ENCODE measurements at regions not wholly inside any gene's neighbourhood (a gene's known extent, or its start where the extent isn't known, plus 50 kb on each side); places are given as distances from the start of the nearest gene placed in this dataset.

DNA sequence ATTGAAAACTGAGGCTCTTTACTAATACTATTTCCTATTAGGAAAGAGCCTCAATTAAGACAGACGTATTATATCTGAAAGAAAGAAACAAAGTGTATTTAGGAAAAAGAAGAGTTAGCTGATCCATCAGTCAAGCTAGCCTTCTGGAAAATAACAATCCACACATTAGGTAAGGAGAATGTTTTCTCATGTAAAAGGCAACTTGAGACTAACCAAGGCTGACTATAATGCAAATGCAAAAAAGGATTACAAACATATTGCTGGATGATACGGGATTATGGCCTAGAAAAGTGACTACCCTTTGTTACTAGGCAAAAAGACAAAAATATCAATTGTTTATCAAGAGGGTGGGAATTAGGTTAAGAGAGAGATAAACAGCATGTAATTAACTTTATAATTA lies 176.9 kb downstream of the RFPL4B start:
- peaks cover under 1% of the 10 kb centered on the region; the same call in 2 of the 3 replicates for H3K36me3 Mint-ChIP-seq (ENCODE audit: low read depth)
- H3K4me1 Mint-ChIP-seq = peaks cover 15% of the 10 kb centered on the region
- ATAC-seq (peak; percentile 25; the same call in 2 of the 3 replicates), DNase-seq (ENCODE audit: low spot score) (peak; percentile 8)
- Histone ChIP-seq H3K27me3 (ENCODE audit: insufficient read depth) (no peaks in the 10 kb centered on the region), H3F3A (replicated peaks; ENCODE audit: low read depth) (no peaks in the 10 kb centered on the region), H3K9me2 (ENCODE audit: insufficient read depth) (peaks cover 3% of the 10 kb centered on the region; the same call in 1 of the 2 replicates), H3K79me2 (replicated peaks; ENCODE audit: insufficient read depth) (no peaks in the 10 kb centered on the region), H3K36me3 (ENCODE audit: insufficient read depth) (no peaks in the 10 kb centered on the region), H3K4me2 (peak overlapping the region; percentile 36; the same call in 1 of the 2 replicates), H4K20me1 (replicated peaks; ENCODE audit: insufficient read depth) (no peaks in the 10 kb centered on the region), H3K4me3 (0 out of 2 replicates have a peak overlapping the region, but pooled peaks have one; percentile 1), H2AFZ (no peak overlapping the region), H3K27ac (ENCODE audit: low read depth) (peak overlapping the region; percentile 47; the same call in 1 of the 2 replicates), H3K4me1 (ENCODE audit: insufficient read depth) (peaks cover 26% of the 10 kb centered on the region)
- TF ChIP-seq EZH2 (IDR thresholded peaks at IDR 0.05; ENCODE audit: low read depth, unreplicated experiment) (no peak), ZNF114 (CRISPR knock-in tag; IDR thresholded peaks at IDR 0.05) (no peak), EZH2phosphoT487 (IDR thresholded peaks at IDR 0.05; ENCODE audit: unreplicated experiment) (no peak), STAT1 (IDR thresholded peaks at IDR 0.05; ENCODE audit: unreplicated experiment) (no peak), JUNB (IDR thresholded peaks at IDR 0.05; ENCODE audit: unreplicated experiment) (no peak), ZNF331 (CRISPR knock-in tag; IDR thresholded peaks at IDR 0.05; ENCODE audit: low read depth) (no peak), POLR2AphosphoS5 (IDR thresholded peaks at IDR 0.05; ENCODE audit: low read depth) (no peak), CREB1 (CRISPR knock-in tag; IDR thresholded peaks at IDR 0.05; ENCODE audit: low read depth) (no peak), NANOG (IDR thresholded peaks at IDR 0.05; ENCODE audit: borderline replicate concordance) (no peak)
- TF ChIP-seq, protein P1, sequence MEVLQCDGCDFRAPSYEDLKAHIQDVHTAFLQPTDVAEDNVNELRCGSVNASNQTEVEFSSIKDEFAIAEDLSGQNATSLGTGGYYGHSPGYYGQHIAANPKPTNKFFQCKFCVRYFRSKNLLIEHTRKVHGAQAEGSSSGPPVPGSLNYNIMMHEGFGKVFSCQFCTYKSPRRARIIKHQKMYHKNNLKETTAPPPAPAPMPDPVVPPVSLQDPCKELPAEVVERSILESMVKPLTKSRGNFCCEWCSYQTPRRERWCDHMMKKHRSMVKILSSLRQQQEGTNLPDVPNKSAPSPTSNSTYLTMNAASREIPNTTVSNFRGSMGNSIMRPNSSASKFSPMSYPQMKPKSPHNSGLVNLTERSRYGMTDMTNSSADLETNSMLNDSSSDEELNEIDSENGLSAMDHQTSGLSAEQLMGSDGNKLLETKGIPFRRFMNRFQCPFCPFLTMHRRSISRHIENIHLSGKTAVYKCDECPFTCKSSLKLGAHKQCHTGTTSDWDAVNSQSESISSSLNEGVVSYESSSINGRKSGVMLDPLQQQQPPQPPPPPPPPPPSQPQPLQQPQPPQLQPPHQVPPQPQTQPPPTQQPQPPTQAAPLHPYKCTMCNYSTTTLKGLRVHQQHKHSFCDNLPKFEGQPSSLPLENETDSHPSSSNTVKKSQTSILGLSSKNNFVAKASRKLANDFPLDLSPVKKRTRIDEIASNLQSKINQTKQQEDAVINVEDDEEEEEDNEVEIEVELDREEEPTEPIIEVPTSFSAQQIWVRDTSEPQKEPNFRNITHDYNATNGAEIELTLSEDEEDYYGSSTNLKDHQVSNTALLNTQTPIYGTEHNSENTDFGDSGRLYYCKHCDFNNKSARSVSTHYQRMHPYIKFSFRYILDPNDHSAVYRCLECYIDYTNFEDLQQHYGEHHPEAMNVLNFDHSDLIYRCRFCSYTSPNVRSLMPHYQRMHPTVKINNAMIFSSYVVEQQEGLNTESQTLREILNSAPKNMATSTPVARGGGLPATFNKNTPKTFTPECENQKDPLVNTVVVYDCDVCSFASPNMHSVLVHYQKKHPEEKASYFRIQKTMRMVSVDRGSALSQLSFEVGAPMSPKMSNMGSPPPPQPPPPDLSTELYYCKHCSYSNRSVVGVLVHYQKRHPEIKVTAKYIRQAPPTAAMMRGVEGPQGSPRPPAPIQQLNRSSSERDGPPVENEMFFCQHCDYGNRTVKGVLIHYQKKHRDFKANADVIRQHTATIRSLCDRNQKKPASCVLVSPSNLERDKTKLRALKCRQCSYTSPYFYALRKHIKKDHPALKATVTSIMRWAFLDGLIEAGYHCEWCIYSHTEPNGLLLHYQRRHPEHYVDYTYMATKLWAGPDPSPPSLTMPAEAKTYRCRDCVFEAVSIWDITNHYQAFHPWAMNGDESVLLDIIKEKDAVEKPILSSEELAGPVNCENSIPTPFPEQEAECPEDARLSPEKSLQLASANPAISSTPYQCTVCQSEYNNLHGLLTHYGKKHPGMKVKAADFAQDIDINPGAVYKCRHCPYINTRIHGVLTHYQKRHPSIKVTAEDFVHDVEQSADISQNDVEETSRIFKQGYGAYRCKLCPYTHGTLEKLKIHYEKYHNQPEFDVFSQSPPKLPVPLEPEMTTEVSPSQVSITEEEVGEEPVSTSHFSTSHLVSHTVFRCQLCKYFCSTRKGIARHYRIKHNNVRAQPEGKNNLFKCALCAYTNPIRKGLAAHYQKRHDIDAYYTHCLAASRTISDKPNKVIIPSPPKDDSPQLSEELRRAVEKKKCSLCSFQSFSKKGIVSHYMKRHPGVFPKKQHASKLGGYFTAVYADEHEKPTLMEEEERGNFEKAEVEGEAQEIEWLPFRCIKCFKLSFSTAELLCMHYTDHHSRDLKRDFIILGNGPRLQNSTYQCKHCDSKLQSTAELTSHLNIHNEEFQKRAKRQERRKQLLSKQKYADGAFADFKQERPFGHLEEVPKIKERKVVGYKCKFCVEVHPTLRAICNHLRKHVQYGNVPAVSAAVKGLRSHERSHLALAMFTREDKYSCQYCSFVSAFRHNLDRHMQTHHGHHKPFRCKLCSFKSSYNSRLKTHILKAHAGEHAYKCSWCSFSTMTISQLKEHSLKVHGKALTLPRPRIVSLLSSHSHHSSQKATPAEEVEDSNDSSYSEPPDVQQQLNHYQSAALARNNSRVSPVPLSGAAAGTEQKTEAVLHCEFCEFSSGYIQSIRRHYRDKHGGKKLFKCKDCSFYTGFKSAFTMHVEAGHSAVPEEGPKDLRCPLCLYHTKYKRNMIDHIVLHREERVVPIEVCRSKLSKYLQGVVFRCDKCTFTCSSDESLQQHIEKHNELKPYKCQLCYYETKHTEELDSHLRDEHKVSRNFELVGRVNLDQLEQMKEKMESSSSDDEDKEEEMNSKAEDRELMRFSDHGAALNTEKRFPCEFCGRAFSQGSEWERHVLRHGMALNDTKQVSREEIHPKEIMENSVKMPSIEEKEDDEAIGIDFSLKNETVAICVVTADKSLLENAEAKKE (CRISPR knock-in tag; IDR thresholded peaks at IDR 0.05) = no peak
- TF ChIP-seq, protein P2, sequence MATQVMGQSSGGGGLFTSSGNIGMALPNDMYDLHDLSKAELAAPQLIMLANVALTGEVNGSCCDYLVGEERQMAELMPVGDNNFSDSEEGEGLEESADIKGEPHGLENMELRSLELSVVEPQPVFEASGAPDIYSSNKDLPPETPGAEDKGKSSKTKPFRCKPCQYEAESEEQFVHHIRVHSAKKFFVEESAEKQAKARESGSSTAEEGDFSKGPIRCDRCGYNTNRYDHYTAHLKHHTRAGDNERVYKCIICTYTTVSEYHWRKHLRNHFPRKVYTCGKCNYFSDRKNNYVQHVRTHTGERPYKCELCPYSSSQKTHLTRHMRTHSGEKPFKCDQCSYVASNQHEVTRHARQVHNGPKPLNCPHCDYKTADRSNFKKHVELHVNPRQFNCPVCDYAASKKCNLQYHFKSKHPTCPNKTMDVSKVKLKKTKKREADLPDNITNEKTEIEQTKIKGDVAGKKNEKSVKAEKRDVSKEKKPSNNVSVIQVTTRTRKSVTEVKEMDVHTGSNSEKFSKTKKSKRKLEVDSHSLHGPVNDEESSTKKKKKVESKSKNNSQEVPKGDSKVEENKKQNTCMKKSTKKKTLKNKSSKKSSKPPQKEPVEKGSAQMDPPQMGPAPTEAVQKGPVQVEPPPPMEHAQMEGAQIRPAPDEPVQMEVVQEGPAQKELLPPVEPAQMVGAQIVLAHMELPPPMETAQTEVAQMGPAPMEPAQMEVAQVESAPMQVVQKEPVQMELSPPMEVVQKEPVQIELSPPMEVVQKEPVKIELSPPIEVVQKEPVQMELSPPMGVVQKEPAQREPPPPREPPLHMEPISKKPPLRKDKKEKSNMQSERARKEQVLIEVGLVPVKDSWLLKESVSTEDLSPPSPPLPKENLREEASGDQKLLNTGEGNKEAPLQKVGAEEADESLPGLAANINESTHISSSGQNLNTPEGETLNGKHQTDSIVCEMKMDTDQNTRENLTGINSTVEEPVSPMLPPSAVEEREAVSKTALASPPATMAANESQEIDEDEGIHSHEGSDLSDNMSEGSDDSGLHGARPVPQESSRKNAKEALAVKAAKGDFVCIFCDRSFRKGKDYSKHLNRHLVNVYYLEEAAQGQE (IDR thresholded peaks at IDR 0.05; ENCODE audit: unreplicated experiment) = no peak
- TF ChIP-seq, protein P3, sequence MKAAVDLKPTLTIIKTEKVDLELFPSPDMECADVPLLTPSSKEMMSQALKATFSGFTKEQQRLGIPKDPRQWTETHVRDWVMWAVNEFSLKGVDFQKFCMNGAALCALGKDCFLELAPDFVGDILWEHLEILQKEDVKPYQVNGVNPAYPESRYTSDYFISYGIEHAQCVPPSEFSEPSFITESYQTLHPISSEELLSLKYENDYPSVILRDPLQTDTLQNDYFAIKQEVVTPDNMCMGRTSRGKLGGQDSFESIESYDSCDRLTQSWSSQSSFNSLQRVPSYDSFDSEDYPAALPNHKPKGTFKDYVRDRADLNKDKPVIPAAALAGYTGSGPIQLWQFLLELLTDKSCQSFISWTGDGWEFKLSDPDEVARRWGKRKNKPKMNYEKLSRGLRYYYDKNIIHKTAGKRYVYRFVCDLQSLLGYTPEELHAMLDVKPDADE (IDR thresholded peaks at IDR 0.05) = no peak
- TF ChIP-seq, protein P4, sequence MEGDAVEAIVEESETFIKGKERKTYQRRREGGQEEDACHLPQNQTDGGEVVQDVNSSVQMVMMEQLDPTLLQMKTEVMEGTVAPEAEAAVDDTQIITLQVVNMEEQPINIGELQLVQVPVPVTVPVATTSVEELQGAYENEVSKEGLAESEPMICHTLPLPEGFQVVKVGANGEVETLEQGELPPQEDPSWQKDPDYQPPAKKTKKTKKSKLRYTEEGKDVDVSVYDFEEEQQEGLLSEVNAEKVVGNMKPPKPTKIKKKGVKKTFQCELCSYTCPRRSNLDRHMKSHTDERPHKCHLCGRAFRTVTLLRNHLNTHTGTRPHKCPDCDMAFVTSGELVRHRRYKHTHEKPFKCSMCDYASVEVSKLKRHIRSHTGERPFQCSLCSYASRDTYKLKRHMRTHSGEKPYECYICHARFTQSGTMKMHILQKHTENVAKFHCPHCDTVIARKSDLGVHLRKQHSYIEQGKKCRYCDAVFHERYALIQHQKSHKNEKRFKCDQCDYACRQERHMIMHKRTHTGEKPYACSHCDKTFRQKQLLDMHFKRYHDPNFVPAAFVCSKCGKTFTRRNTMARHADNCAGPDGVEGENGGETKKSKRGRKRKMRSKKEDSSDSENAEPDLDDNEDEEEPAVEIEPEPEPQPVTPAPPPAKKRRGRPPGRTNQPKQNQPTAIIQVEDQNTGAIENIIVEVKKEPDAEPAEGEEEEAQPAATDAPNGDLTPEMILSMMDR (conservative IDR thresholded peaks at IDR 0.05; ENCODE audit: low read depth in 2 of 2) = no peak
- H3K27ac Mint-ChIP-seq = peak overlapping the region; percentile 93
- peak overlapping the region; percentile 28; the same call in 2 of the 3 replicates for H3K4me3 Mint-ChIP-seq
- H3K9me3 Mint-ChIP-seq = peaks cover 1% of the 10 kb centered on the region
- H3K27me3 Mint-ChIP-seq (ENCODE audit: insufficient read depth, low read depth, poor library complexity) = peaks cover 2% of the 10 kb centered on the region
